ENCODE measurements at regions not wholly inside any gene's neighbourhood (a gene's known extent, or its start where the extent isn't known, plus 50 kb on each side); places are given as distances from the start of the nearest gene placed in this dataset.

DNA sequence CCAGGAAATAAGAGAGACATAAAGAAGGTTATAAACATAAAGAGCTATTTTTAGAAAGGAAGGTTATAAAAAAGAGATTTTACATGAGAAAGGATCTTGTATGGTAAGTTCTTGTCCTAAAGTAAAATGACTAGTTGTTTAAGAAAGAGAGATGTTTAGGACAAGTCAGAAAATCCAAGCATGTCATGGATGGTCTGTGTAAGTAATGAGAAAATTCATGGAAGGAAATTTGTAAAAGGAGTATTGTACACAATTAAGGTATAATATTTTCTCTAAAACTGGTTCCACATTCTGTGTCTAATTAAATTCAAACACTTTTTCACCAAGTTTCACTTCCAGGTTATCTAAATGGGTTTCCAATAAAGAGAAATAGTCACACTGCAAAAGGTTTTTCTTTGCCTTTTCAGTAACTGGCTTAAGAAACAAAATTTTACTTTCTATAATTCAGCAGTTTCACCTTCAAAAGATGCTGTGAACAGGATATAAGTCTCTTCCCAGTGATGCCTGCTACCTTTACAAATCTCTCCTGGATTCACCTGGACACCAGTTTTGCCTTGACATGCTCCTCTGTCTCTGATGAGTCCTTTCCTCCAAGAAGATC is 455.7 kb downstream of the ZIC1 start:
- Histone ChIP-seq H3K4me1 (no peaks in the 10 kb centered on the region), H3K27me3 (no peaks in the 10 kb centered on the region), H3K36me3 (no peaks in the 10 kb centered on the region), H3K9me3 (no peaks in the 10 kb centered on the region), H3K4me3 (no peak overlapping the region), H3K27ac (no peak overlapping the region)
- no peak for TF ChIP-seq POLR2A (IDR thresholded peaks at IDR 0.05)
- TF ChIP-seq, protein P1, sequence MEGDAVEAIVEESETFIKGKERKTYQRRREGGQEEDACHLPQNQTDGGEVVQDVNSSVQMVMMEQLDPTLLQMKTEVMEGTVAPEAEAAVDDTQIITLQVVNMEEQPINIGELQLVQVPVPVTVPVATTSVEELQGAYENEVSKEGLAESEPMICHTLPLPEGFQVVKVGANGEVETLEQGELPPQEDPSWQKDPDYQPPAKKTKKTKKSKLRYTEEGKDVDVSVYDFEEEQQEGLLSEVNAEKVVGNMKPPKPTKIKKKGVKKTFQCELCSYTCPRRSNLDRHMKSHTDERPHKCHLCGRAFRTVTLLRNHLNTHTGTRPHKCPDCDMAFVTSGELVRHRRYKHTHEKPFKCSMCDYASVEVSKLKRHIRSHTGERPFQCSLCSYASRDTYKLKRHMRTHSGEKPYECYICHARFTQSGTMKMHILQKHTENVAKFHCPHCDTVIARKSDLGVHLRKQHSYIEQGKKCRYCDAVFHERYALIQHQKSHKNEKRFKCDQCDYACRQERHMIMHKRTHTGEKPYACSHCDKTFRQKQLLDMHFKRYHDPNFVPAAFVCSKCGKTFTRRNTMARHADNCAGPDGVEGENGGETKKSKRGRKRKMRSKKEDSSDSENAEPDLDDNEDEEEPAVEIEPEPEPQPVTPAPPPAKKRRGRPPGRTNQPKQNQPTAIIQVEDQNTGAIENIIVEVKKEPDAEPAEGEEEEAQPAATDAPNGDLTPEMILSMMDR (IDR thresholded peaks at IDR 0.05): no peak
- no peak for TF ChIP-seq POLR2AphosphoS5 (IDR thresholded peaks at IDR 0.05; ENCODE audit: insufficient read depth in 1 of 2, low read depth in 1 of 2)
- DNase-seq (ENCODE audit: extremely low spot score in 2 of 2): no peak
- intact Hi-C loops (cut with DNase I): no loop called here

DNA sequence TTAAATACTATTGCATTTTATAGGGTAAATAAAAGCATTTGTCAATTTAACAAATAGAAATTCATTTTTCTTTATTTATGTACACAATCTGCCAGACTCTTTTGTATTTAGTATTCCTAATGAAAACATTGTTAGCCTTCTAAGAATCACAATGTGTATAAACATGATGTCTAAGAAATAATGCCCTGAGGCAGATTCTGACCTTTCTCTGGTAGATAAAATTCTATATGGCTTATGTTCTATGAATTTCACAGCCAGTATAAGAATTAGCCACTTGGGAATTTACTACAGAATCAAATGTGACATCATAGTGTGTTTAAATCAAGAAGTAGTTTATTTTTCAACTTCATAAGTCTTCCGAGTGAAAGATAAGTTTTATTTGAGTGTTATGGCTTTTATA is 457.4 kb downstream of the ZIC1 start:
- H3K27me3 ChIP-seq: no peaks in the 10 kb centered on the region
- intact Hi-C loops (cut with DNase I): no loop called here
- DNase-seq (ENCODE audit: extremely low spot score in 2 of 2): no peak
- TF ChIP-seq POLR2AphosphoS5 (IDR thresholded peaks at IDR 0.05; ENCODE audit: insufficient read depth in 1 of 2, low read depth in 1 of 2): no peak
- TF ChIP-seq, protein P1 (IDR thresholded peaks at IDR 0.05): no peak
- TF ChIP-seq POLR2A (IDR thresholded peaks at IDR 0.05): no peak
- no peaks in the 10 kb centered on the region for H3K4me1 ChIP-seq
- H3K36me3 ChIP-seq: no peaks in the 10 kb centered on the region
- no peak overlapping the region for H3K27ac ChIP-seq
- H3K4me3 ChIP-seq: no peak overlapping the region
- no peaks in the 10 kb centered on the region for H3K9me3 ChIP-seq

DNA sequence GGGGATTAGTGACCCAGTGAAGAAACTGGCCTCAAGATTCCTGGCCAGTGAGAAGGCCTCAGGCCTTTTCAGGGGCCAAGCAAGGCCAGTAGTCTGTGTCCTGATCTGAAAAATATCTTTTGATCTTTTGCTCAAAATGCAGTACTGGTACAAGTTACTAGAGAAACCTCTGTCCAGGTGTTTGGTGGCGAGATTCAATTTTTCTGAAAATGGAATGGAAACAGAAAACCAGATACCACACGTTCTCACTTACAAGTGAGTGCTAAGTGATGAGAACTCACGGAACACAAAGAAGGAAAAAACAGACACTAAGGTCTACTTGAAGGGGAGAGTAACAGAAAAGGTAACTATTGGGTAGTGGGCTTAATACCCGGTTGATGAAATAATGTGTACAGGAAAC is 463.4 kb downstream of the ZIC1 start:
- Histone ChIP-seq H3K27ac (no peak overlapping the region), H3K4me3 (no peak overlapping the region), H3K36me3 (no peaks in the 10 kb centered on the region), H3K4me1 (no peaks in the 10 kb centered on the region), H3K27me3 (no peaks in the 10 kb centered on the region), H3K9me3 (no peaks in the 10 kb centered on the region)
- intact Hi-C loops (cut with DNase I): no loop called here
- TF ChIP-seq POLR2A (IDR thresholded peaks at IDR 0.05): no peak
- no peak for DNase-seq (ENCODE audit: extremely low spot score in 2 of 2)

DNA sequence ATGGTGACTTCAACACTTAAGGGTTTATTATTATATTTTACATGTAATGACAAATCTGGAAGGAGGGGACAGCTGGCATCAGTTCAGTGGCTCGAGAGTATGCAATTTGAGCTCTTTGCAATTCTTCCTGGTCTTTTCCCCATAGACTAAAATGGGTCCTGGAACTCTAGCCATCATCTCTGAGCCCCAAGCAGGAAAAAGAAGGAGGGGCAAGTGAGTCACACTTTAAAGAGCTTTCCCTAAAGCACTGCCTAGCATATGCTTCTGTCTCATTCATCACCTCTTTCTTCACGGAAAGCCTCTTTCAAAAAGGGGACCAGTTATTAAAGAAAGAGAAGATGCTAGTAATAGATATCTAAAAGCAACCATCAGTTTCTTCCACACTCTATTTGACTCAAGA is 466.3 kb downstream of the ZIC1 start:
- TF ChIP-seq POLR2AphosphoS5 (IDR thresholded peaks at IDR 0.05; ENCODE audit: insufficient read depth in 1 of 2, low read depth in 1 of 2): no peak
- no peaks in the 10 kb centered on the region for H3K36me3 ChIP-seq

DNA sequence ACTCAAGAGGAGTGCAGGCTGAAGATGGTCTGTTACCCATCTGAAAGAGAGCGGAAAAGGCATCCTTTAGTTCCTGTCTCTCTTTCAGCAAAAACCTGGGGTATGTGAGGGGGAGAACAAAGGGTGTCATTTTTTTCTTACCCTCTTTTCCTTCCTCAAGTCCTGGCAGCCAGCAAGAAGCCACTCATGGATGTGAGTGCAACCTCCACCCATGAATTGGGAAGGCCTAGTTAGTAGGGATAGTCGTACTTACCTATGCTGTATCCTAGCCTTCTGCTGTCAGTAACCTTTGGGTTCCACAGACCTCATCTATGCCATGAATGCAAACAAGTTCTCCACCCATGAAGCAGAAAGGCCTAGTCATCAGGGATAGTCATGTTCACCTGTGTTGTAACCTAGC is 472.8 kb downstream of the ZIC1 start:
- H3K27ac ChIP-seq: no peak overlapping the region
- H3K9me3 ChIP-seq: peaks cover 6% of the 10 kb centered on the region
- intact Hi-C loops (cut with DNase I): no loop called here
- H3K27me3 ChIP-seq: no peaks in the 10 kb centered on the region
- H3K4me3 ChIP-seq: no peak overlapping the region
- TF ChIP-seq, protein P1 (IDR thresholded peaks at IDR 0.05): no peak
- TF ChIP-seq POLR2AphosphoS5 (IDR thresholded peaks at IDR 0.05; ENCODE audit: insufficient read depth in 1 of 2, low read depth in 1 of 2) (no peak), POLR2A (IDR thresholded peaks at IDR 0.05) (no peak)
- no peak for DNase-seq (ENCODE audit: extremely low spot score in 2 of 2)
- H3K36me3 ChIP-seq: no peaks in the 10 kb centered on the region
- no peaks in the 10 kb centered on the region for H3K4me1 ChIP-seq

More for the DNA sequence above, 466.3 kb downstream of the ZIC1 start:
- Histone ChIP-seq H3K4me1 (no peaks in the 10 kb centered on the region), H3K27me3 (no peaks in the 10 kb centered on the region), H3K27ac (no peak overlapping the region), H3K4me3 (no peak overlapping the region), H3K9me3 (no peaks in the 10 kb centered on the region)
- intact Hi-C loops (cut with DNase I): no loop called here
- no peak for DNase-seq (ENCODE audit: extremely low spot score in 2 of 2)

DNA sequence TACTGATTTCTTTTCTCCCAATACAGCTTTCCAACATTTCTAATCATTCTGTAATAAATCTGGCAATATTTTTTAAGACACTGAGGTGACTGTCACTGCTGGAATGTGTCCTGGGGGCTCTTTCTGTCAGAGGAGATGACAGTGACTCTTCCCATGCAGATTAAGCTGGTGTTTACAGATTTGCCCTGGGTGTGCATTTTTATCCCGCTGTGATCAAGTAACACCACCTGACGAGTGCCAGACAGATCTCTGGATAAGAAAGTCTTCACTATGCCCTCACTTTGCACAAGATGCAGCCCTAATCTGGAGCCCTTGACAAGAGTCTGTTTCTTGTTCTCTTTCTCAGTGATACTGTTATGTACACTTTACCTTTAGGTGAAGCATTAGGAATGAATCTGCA is 477.7 kb downstream of the ZIC1 start:
- H3K4me1 ChIP-seq: no peaks in the 10 kb centered on the region
- no peaks in the 10 kb centered on the region for H3K36me3 ChIP-seq
- intact Hi-C loops (cut with DNase I): no loop called here
- peaks cover 3% of the 10 kb centered on the region for H3K9me3 ChIP-seq
- no peak for DNase-seq (ENCODE audit: extremely low spot score in 2 of 2)
- H3K27ac ChIP-seq: no peak overlapping the region
- H3K27me3 ChIP-seq: no peaks in the 10 kb centered on the region
- no peak for TF ChIP-seq POLR2AphosphoS5 (IDR thresholded peaks at IDR 0.05; ENCODE audit: insufficient read depth in 1 of 2, low read depth in 1 of 2)
- TF ChIP-seq POLR2A (IDR thresholded peaks at IDR 0.05): no peak
- TF ChIP-seq, protein P1 (IDR thresholded peaks at IDR 0.05): no peak
- no peak overlapping the region for H3K4me3 ChIP-seq
